NCI-H2196 (cell line): ENCODE measurements at regions not wholly inside any gene's neighbourhood (a gene's known extent, or its start where the extent isn't known, plus 50 kb on each side); places are given as distances from the start of the nearest gene placed in this dataset.
"Not testable (repeated sequence)": the region's sequence is repeated elsewhere in the genome, so short reads cannot be mapped to it uniquely, and the experiment has no call there.

Experiments used
- DNase-seq: peaks from one replicate; lab custom pipeline; 2025; ENCODE audit not compliant: unreplicated experiment; lab: John Stamatoyannopoulos, UW

- DNase-seq: no peak
Observed at GRCh38 chr2:145010635-145011034, 490.7 kb upstream of the ZEB2 start.

DNA sequence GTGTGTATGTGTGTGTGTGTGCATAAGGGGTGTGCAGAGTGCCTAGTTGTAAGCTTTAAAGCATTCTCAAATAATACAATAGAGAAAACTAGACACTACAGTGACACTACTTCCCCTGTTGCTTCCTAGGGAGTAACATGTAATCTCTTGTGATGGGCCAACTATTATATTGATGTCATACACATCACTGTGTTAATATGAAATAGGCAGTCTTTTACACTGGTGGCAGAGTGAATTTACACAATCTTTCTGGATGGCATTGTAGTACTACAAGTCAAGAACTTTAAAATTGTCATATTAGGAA is 488.0 kb upstream of the ZEB2 start:
- no peak for DNase-seq

- DNase-seq: no peak
Observed at GRCh38 chr2:145007093-145007959, 487.4 kb upstream of the ZEB2 start.

DNA sequence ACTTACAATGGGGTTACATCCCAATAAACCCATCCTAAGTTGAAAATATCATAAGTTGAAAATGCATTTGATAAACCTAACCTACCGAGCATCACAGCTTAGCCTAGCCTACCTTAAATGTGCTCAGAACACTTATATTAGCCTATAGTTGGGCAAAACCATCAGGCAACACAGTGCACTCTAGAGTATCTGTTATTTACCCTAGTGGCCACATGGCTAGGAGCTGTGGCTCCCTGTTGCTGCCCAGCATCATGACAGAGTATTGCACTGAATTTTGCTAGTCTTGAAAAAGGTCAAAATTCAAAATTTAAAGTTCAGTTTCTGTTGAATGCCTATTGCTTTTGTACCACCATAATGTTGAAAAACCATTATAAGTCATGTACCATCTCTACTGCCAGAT is 482.7 kb upstream of the ZEB2 start:
- DNase-seq: no peak

DNA sequence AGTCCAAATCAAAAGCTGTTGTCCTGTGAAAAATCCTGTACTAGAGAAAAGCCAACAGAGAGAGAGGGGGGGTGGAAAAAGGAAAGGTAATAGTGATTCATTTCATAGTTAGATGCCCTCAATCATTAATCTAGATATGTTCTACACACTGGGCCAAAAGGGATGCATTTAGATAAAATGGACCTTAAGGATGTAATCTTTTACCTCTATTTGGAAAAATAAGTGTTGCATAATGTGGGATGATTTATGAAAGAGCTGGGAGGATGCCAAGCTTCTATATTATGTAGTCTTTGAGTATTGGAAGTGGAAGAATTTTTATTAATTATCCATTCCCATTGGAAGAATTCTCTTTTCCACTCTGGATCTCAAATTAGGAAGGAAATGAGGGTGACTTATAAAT is 480.5 kb upstream of the ZEB2 start:
- no peak for DNase-seq

DNA sequence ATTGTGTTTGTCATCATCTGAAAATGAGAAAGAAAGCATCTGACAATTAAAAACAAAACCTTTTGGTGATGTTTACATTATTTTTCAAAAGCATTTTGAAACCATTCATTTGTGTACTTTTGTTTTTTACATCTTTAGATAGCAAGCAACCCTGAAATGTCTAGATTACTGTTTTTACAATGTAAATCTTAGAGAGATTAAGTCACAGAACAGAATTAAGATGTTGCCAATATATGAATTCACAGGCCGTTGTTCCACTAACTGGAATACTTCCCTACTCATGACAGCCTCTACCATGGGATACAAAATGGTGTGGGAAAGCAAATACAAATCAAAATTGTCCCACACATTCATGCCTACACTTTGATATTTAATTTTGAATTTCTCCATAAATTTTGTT is 480.0 kb upstream of the ZEB2 start:
- no peak for DNase-seq

DNA sequence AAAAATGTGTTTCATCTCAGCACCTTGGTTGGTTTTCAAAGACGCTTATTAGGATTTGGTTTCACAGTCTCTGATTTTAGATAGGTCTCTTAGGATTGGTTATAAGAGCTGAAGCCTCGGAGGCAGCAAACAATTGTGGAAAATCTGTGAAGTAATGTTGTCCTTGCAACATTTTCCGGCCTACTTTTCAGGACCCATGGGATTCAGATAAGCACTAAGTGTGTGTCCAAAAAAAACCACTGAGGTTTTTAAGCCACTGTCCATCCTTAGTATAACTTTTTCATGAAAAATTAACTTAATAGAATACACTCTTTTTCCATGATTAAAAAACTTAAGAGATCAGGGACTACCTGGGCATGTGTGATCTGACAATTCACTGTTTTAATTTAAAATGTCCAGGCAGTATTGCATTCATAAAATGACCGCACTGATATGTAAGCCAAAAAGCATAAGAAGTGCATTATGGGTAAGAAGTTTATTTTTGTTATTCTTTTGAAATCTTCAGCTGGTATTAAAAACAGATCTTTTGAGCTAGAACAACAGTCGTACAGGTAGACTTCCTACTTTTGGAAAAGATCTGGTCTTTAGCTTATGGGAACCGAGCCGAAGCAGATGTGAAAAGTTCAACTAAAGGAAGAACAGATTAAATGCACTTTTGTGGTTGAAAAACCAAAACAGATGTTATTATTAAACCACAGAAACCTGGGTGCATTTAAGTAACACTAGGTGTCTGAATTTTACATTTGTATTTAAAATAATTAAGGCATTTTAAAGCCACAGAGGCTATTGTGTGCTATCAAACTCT is 479.4 kb upstream of the ZEB2 start:
- no peak for DNase-seq

DNA sequence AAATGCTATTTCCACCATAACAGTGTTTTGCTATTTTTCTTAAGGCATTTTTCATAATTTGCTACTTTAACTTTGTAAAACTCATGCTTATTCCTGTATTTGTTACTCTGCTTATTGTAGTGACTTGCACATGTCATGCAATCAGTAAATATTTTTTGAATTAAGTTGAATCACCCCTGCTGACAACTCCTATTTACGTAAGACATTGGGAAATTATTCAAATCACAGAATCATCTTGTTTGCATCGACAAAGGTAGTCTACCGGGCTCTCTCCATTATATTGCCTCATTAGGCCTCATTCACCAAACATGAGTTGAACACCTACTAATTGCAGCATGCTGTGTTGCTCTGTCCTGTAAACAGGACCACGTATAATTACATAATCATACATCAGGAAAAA is 478.5 kb upstream of the ZEB2 start:
- DNase-seq: no peak

GRCh38 chr2:144996225-144996795 is 476.4 kb upstream of the ZEB2 start:
- no peak for DNase-seq

DNA sequence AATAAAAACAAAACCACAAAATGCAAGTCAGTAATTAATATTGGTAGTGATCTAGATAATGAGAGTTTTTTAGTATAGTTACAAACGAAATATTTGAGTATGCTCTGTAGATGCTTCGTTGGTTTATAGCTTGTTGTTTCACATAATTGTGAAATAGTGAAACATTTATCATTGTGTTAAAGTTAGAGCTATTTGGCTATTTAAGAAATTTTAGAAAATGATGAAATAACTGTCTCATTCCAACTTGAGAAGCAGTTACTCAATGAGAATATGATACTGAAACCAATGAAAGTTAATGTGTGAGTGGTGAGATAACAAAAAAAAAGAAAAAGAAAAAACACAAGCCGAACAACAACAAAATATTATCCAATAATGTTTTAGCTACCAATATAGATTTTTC is 475.6 kb upstream of the ZEB2 start:
- DNase-seq: no peak

DNA sequence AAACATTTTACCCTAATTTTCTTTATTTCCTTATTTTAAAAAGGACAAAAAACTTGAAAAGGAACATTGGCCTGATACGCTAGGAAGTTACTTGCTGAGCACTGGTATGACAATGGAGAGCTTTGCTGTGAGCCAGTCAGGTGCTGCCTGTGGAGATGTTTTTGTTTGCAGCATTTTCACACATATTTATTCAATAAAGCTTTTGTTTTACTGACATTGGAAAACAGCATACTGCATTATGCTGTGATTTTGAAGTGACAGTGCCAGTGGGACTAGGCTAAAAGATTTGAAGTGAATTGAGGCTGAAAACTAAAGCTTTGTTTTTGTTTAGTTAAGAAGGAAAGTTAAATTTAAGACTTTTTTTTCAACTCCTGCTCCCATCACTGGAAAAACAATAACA is 470.7 kb upstream of the ZEB2 start:
- DNase-seq: no peak

DNA sequence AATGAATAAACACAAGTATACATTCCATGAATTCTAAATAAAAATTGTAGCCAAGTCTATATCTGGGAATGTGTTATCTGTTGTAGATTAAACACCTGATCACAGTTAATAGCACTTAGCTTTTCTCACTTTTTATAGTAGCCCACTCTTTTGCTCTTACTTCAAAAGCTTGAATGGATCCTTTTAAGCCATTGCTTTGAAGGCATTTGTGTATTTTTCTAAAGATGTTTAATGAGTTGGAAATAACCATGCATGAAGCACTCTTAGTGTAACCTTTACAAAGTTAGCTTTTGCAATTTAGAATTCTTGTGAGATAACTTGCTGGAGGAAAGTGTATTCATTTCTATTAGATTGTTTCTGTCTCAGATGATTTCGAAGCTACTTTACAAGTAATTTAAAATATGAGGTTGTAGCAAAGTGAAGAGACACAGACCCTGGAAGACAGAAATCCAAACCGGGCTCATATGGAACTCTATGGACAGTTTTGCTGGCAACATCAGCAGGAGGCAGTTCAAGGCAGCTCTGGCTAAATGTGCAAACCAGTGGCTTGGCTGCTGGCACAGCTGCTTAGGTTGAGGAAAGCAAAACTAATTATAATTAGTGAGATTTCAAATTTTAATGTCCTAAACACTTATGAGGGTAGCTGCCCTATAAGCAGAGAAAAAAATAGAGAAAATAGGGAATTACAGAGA is 469.8 kb upstream of the ZEB2 start:
- no peak for DNase-seq

DNA sequence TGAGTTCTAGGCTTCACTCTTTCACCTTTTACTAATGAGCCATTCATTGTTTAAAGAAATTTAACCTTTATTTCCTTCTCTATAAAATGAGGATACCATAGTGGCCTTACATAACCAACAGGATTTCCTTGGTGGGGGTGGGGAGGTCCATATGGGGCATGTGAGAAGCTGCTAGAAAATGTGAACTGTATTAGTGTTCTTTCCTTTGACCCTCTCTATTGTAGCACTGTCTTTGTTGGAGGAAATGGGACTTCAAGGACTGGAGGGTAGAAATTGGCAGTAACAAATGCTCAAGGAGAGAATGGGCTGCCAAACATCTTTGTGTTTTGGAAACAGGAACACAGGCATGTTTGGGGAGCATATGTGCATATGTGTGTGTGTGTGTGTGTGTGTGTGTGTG is 468.7 kb upstream of the ZEB2 start:
- DNase-seq: no peak

- no peak for DNase-seq
Observed at GRCh38 chr2:144986691-144987090, 466.8 kb upstream of the ZEB2 start.

DNA sequence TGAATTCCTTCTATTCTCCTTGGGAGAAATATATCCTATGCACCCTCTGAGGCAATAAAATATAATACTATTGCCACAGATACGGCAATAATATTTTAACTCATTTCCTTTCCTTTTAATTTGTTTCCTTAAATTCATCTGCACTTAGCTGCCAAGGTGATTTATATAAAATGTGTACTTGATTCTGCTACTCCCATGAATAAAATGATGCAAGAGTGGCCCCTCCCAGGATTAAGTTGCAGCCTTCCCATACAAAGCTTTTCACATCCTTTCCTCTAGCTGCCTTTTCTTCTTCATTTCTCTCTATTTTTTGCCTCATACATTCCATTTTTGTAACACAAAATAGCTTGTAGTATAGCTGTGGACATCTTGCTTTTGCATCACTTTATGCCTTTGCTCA is 464.1 kb upstream of the ZEB2 start:
- DNase-seq: no peak

DNA sequence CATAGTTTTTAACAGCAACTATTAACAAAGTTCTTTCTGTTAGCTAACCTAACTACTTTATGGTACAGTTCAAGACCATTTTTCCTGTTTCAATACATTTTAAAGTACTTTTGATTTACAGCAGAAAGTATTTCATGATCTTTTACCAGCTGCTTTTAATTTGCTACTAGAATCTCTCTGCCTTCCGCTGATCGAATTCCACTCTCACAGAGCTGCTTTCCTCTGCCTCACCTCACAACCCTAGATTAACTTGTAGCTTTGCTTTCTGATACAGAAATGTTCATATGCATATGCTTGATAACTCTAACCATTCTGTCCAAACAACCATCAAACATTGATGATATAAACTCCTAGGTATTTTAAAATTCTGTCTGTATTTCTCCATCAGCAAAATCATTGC is 463.2 kb upstream of the ZEB2 start:
- no peak for DNase-seq

- no peak for DNase-seq
Observed at GRCh38 chr2:144982481-144982880, 462.6 kb upstream of the ZEB2 start.

DNA sequence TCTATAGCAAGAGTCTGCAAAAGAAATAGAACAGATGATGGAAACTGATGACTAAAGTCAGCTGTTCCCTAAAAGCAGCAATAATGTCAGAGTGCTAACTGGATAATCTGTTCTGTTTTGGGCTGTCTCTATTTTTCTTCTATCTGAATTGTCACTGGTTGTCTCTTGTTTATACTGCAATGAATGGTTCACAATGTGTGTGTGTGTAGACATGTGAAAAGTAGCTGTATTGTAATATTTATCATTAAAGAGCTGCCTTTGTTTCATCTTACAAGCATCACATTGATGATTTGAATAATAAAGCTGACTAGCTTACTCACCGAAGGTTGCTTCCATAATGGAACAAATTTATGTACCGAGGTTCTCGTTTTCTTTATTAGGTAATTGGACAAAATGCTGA is 456.0 kb upstream of the ZEB2 start:
- DNase-seq: no peak

- no peak for DNase-seq
Observed at GRCh38 chr2:144972676-144973075, 452.8 kb upstream of the ZEB2 start.

GRCh38 chr2:144971786-144972335 is 451.9 kb upstream of the ZEB2 start:
- DNase-seq: no peak

DNA sequence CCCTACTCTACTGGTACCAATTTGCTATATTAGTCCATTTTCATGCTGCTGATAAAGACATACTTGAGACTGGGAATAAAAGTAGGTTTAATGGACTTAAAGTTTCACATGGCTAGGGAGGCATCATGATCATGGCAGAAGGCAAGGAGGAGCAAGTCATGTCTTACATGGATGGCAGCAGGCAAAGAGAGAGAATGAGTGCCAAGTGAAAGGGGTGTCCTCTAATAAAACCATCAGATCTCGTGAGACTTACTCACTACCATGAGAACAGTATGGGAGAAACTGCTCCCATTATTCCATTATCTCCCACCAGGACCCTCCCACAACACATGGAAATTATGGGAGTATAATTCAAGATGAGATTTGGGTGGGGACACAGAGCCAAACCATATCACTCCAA is 450.5 kb upstream of the ZEB2 start:
- not testable (repeated sequence) for DNase-seq
